Activated T-helper 1 cell treated with anti-CD3 and anti-CD28 coated beads, Interleukin-2, amount 50 U/mL, for 16 hours (primary cell): ENCODE measurements at regions not wholly inside any gene's neighbourhood (a gene's known extent, or its start where the extent isn't known, plus 50 kb on each side); places are given as distances from the start of the nearest gene placed in this dataset.

Source experiments
- DNase-seq, 2 donors: peaks; one replicate each; pipeline ENCODE4 v3.0.0-alpha.2; 2020; ENCODE audit warnings: low read depth in 1 of 2, low spot score in 1 of 2

DNA sequence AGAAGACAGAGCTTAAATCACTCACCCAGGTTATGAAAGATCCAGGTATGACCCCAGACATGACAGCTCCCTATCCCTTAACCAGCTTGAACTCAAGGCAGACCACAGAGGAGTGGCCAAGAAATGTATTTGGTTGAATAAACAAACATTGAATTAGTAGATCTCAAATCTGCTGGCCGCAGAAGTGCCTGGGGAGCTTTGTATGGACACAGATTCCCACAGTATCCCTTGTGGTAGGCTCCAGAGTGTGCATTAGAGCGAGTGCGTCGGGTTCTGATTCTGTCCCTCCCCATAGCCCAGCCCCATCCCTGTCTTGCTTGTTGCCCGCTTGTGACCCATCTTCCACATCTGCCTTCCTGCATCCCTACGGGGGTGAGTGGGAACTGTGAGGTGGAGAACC, 118.8 kb upstream of the FOXF1 start:
- no peak for DNase-seq

DNA sequence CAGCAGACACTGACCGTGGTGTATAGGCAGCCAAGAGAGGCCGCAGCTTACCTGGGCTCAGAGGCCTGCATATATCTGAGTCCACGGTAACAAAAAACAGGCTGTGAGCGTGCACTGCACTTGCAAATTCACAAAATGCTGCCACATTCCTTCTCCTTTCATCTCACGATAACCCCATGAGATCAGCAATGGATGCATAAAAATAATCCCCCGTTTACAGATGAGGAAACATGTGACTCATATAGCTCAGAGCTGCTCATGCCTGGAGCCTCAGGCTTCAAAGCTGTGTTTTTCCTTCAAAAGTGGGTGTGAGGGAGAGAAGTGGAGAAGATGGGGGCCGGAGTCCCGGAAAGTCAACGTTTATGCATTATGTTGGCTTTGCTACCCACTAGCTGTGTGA, 118.3 kb upstream of the FOXF1 start:
- no peak for DNase-seq

DNA sequence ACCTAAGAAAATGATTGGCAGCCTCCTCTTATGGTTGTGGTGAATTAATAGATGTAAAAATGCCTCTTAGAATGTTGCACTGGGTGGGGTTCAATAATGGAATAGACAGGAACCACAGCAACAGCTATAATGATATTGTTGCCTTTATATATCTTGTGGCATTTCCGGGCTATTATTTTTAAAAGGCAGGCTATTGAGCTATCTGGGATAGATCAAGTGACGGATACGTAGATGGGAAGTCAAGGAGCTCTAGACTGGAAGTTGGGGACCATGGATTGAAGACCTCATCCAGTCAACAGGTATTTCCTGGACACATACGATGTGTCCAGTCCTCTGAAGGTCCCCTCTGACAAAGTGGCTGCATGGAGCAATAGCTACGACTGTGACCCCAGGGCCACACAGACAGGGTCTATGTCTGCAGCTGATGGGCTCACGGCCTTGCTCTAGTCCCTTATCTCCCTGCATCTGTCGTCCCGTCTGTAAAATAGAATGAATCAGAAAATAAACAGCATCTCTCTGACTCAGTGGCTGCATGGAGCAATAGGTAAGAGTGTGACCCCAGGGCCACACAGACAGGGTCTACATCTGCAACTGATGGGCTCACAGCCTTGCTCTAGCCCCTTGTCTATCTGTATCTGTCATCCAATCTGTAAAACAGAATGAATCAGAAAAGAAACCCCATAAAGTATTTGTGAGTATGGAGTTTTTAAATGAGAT, 117.7 kb upstream of the FOXF1 start:
- DNase-seq, result no peak

DNA sequence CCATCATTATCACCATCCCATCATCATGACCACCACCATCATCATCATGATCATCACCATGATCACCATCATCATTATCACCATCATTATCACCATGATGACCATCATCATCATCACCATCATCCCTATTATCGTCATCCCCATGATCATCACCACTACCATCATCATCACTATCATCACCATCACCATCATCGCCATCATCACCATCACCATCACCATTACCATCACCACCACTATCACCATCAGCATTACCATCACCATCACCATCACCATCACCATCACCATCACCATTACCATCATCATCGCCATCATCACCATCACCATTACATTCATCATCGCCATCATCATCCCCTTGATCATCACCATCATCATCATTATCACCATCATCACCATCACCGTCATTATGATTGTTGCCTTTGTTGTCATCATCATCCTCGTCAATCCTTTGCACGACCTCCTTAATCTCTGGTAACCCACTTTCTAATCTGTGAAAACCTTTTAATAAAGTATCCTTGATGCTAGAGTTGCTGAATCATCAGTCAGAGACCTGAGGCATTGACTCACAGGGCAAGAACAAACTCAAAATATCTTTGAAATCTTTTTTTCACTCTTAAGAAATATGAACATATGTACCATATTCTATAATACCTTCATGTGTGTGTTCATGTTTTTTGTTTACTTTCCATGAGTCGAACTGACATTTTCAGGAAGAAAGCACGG, 116.3 kb upstream of the FOXF1 start:
- no peak for DNase-seq

DNA sequence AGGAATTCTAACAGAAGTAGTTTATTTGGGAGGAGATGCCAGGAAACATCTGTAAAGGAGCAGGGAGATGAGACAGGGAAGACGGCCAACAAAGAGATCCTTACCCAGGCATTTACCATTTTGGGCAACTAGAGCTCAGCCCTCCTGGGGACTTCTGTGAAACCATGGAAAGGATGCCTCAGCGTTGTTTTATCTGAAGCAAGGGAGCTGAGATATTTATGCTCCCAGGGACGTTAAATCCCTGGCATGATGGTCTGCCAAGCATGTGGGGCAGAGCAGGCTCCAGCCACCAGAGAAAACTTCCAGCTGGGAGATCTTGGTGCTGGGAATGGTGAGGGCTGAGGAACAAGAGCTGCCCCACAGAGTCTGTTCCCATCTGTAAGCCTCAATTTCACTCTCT, 114.8 kb upstream of the FOXF1 start:
- no peak for DNase-seq

DNA sequence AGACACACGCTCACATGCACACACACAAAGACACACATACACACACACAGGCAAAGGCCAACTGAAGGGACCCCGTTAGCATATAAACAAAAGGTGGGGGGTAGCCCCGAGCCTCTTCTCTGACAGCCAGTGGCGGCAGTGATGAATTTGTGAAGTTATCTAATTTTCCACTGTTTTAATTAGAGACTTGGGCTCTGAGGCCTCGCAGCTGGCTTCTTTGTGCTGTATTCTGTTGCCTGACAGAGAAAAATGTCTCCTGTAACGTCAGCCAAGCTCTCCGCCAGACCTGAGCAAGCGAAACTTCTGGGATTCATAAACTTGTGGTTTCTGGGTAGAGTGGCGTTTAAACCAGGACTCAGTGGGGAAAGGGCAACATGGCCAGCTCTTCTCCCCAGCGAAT, 113.9 kb upstream of the FOXF1 start:
- DNase-seq, result no peak

DNA sequence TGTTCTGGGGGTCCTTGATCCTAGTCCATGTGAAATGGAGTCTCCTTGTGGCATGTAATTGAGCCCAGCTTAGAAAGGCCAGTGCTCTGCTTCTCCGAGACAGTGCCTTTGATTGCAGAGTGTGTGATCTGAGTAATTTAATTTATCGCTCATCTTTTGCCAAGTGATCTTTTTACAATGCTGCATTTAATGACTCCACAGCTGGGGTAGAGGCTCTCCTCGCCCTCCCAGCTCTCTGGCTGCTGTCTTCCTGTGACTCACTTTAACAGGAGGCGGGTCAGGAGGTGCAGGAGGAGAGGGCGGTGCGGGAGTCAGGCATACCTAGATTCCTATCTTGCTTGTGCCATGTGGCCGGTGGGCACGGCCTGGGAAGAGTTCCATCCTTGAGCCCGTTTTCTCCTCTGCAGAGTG, 113.4 kb upstream of the FOXF1 start:
- no peak for DNase-seq

DNA sequence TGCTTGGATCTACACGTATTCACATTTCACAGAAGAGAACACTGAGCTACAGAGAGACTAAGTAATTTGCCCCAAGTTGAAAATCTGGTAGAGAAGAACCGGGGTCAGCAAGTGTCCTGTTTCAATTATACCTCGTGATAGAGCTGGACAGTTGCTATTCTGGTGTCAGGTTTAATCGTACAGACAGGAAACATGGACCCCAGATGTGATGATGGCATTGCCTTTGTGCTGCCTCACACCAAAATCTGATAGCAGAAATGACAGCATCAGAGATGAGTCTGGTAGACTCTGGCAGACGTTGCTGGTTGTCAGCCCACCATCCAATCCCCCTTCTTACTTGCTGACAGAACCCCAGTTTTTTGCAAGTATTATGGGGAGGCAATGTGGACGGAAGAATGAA, 112.1 kb upstream of the FOXF1 start:
- DNase-seq, result no peak

DNA sequence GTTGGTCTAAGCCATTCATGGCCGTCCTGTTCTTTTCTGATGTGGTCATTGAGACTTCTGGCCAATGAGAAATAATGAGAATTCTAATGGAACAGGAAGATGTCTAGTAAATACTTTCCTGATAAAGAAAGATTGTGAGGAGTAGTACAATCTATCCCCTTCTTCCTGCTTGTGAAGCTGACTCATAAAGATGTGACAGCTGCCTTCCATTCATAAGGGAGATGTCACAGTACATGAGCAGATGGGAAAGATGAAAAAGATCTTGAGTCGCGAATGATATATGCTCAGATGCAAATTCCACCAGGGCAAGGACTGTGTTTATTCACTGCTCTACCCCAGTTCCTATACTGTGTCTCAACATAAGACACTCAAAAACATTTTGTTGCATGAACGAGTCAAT, 111.7 kb upstream of the FOXF1 start:
- DNase-seq, result no peak

DNA sequence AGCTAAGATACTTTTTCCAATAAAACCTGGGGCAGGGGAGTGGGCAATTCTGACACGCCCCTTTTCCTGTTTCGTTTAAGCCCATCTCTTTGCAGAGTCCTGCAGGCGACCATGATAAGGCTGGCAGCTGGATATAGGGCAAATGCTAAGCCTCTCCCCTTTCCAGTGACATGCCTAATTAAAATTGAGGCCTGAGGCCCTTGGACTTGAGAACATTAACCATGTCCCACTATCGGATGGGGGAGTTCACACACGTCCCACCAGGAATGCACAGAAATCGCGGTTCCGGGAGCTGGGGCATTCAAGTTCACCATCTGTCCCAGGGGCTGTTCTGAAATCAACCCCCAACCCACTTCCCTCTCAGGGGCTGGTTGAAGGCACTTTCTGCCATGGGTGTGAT, 109.2 kb upstream of the FOXF1 start:
- no peak for DNase-seq

DNA sequence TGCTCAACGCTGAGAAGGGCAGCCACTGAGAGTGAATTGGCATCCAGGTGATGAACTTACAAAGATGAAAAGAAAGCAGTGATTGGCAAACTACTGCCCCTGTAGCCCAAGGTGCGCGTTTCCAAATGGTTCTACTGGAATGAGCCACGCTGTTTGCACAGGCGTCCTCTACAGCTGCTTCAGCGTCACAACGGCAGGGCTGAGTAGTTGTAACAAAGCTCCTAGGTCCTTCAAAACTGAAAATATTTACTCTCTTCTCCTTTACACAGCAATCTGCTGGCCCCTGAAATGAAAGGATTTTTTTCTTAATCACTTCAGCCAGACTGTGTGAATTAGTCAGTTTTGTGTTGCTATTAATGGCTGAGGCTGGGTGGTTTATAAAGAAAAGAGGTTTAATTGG, 107.2 kb upstream of the FOXF1 start:
- no peak for DNase-seq

DNA sequence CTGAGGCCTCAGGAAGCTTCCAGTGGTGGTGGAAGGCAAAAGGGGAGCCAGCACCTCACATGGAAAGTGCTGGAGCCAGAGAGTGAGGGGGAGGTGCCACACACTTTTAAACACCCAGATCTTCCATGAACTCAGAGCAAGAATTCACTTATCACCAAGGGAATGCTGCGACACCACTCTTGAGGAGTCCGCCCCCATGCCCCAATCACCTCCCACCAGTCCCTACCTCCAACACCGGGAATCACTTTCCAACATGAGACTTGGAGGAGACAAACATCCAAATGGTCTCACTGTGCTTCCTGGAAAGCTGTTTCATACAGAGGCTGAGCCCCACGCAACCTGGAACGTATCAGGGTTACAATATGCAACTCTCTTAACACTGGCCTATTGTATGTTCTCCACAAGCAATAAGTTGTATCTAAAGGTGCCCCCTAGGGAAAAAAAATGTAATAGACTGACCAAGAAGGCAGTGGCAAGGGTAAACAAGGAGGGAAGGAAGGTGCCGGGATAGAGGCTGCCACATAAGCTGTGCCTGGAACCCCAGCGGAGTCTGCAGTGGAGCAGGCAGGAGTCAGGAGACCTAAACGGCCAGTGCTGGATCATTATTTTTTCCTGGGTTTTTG, 106.7 kb upstream of the FOXF1 start:
- DNase-seq, result no peak

DNA sequence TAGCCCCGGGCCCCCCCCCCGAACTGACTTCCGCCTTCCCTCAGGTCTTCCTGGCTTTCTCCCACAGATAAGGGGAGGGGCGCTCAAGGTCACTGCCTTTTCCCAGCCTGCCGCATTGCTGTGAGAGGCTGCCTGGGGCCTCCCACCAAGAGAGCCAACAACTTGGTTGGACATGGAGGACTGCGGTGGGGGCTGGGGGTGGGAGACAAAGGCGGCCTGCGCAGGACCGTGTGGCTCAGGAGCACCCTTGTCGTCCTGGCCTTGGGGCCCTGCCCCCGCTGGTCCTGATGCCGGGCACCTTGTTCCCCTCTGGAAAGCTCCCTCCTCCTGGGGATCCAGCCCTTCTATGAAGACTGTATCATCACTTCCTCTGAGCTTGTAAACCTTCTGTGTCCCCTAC, 105.6 kb upstream of the FOXF1 start:
- DNase-seq, result no peak

DNA sequence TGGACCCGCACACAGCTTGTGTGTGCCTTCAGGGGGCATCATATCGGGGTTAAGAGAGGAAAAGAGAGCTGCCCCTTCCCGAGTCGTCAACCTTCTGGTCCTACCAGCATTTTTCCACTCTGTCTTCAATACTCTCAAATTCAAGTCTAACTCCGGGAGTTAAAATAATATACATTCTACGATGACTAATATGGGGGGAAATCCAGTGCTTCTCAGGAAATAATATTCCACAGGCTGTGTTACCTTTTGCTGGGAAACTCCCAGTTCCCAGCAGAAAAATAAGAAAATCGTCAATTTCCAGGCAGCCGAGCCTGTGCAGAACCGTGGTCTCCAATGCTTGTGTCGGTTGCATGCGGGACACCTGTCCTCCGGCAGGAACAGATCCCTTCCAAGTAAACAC, 105.0 kb upstream of the FOXF1 start:
- DNase-seq, result no peak

DNA sequence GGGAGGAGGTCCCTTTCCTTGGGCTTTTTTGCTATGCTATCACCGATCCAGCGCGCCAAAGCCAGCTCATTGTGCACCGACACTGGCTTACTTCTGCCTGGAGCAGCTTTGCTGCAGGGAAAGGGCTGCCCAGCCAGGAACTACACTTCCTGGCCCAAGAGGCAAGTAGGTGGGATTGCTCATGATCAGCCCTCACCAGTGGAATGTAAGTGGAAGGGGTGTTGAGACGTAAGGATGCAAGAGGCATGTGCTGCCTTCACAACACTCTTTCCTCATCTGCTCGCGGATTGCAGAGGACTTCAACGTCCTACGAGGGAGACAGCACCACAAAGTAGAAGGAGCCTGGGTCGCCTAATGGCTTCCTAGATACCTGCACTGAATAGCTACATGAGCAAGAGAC, 104.3 kb upstream of the FOXF1 start:
- no peak for DNase-seq

DNA sequence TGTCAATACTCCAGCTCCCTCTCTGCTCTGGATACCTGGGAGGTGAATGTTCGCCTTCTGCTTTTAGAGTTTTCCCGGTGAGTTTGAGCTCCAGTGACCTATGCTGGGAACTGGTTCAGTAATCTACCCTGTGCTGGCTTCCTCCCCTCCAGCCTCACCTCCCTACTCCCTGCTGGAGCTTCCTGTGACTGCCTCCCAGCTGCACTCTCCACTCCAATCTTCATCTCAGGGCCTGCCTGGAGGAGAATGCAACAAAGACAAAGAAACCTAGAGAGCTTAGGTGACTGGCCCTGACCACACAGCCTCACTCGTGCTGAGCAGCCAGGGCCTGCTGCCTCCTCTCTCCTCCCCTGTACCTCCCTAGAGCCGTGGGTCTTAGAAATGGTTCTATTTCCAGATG, 101.6 kb upstream of the FOXF1 start:
- DNase-seq, result no peak

DNA sequence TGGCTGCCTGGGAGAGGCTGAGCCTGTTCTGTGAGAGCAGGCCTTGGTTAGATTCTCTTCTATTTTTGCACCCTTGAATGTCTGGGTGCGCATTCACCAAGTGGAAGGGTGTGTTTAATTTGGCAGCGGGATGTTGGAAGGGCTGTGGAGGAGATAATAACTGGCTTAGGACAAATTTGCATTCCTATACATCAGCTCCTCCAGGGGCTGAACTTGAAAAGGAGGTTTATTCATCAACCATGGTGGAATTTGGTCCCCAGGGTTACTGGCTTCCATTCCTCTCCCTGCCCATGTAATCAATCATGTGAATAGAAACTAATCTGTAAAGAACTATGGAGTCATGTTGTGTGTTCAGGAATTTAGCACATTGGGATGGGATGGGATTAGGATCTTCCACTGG, 100.2 kb upstream of the FOXF1 start:
- no peak for DNase-seq

DNA sequence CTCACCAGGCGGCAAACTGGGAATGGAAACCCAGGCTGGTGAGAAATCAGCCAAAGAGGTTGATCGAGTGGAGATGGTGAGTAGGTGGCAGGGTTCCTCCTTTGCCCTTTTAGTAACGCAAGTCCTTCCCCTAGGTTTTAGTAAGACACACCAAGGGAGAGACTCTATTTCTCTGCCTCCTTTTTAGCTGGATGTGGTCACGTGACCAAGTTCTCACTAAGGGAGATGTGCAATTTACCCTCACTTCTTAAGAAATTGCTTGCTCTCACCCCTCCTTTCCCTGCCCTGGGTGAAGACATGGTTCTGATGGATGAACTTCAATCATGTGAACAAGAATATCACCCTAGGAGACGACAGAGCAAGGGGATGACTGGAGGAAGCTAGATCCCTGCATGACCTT, 99.8 kb upstream of the FOXF1 start:
- DNase-seq, result no peak

DNA sequence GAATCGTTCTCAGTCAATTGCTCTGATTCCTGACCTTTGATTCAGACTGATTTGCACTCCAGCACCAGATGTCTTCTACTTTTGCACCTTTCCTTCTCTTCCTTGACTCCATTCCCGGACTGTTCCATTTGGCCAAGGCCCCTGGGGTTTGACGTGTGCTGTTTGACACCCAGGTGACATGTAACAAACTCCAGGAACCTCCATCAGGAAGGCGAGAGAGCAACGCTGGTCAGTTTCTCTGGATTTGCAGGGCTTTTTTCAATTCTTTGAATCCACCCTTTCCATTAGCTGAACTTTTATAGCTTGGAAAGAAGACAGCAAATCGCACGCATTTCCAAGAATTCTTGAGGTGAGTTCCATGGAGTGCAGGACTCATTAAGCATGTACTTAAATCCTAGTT, 98.4 kb upstream of the FOXF1 start:
- no peak for DNase-seq

DNA sequence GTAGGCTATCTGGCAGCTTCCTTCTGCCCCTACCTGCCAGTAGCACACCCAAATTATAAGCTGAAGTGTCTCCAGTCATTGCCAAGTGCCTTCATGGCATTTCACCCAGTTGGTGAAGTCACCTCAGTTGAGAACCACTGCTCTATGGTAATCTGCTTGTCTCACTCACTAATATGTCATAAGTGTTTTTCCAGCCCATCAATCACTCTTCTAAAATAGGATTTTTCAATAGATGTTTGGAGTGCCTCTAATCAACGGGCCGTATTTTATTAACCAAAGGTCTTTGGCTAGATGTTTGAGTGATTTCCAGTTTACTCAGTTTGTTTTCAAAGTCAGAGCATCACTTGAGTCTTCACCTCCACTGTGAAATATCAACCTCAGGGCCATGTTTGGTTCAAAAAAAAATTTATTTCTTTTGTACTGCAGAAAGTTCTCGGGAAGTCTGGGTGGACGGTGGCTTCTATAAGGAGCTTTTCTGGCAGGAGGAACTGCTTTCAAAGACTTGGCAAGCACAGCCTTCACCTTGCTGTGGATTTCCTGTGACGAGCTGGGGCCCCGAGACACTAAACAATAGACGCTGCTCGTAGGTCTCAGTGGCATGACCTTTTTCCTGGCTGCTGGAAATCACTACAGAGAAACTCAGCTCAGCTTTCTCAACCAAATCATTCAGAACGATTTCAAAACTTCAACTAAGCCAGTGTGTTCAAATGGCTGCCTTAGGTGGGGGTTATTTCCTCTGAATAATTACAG, 95.2 kb upstream of the FOXF1 start:
- no peak for DNase-seq

DNA sequence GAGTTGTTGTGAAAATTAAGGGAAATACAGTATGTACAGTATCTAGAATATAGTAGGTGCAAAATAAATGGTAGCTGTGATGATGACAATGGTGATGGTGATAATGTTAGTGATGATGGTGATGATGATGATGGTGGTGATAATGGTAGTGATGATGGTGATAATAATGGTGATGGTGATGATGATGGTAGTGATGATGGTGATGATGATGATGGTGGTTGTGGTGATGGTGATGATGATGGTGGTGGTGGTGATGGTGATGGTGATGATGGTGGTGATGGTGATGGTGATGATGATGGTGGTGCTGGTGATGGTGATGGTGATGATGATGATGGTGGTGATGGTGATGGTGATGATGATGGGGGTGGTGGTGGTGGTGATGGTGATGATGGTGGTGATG, 91.3 kb upstream of the FOXF1 start:
- no peak for DNase-seq

DNA sequence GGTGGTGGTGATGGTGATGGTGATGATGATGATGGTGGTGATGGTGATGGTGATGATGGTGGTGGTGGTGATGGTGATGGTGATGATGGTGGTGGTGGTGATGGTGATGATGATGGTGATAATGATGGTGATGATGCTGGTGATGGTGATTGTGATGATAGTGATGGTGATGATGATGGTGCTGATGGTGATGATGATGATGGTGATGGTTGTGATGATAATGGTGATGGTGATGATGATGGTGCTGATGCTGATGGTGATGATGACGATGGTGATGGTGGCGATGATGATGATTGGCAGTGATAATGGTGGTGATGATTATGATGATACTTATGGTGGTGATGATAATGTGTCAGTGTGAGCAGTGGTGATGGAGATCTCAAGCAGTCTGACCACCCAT, 90.8 kb upstream of the FOXF1 start:
- DNase-seq, result no peak
